B cell (primary cell): ENCODE measurements at regions not wholly inside any gene's neighbourhood (a gene's known extent, or its start where the extent isn't known, plus 50 kb on each side); places are given as distances from the start of the nearest gene placed in this dataset.

Experiments used
- EZH2 ChIP-seq: IDR thresholded peaks from 2 replicates; pipeline ENCODE4 v1.6.1; 2012; ENCODE audit warnings: borderline replicate concordance, low read depth, mild to moderate bottlenecking, moderate library complexity, low read length; ENCODE audit not compliant: insufficient read depth, poor library complexity, severe bottlenecking
- TF ChIP-seq, protein P1 (sequence below): fragments of 200-600 bp; IDR thresholded peaks from one replicate; pipeline ENCODE4 v1.8.0; 2022; ENCODE audit warnings: antibody characterized with exemption, mild to moderate bottlenecking

DNA sequence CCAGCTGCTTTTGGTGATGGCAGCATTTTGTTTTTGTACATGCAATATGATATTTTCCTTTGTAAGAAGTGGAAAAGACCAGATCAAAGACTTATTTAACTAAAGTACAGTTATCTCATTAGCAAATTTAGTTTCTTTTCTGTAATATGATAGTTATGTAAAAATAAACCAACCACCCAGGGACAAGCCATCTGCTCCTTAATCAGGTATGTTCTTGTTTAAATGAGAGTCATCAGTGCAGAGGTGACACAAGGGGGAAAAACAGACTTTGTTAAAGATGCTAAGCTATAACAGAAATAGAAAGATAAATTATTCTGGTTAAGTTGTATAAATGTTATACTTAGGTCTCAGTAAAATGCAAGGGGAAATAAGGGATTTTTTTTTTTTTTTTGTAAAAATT is 805.7 kb upstream of the SEMA6A start:
- no peak for TF ChIP-seq EZH2
- TF ChIP-seq, protein P1, sequence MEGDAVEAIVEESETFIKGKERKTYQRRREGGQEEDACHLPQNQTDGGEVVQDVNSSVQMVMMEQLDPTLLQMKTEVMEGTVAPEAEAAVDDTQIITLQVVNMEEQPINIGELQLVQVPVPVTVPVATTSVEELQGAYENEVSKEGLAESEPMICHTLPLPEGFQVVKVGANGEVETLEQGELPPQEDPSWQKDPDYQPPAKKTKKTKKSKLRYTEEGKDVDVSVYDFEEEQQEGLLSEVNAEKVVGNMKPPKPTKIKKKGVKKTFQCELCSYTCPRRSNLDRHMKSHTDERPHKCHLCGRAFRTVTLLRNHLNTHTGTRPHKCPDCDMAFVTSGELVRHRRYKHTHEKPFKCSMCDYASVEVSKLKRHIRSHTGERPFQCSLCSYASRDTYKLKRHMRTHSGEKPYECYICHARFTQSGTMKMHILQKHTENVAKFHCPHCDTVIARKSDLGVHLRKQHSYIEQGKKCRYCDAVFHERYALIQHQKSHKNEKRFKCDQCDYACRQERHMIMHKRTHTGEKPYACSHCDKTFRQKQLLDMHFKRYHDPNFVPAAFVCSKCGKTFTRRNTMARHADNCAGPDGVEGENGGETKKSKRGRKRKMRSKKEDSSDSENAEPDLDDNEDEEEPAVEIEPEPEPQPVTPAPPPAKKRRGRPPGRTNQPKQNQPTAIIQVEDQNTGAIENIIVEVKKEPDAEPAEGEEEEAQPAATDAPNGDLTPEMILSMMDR: no peak
